Epithelial cell of esophagus (primary cell): ENCODE measurements at regions not wholly inside any gene's neighbourhood (a gene's known extent, or its start where the extent isn't known, plus 50 kb on each side); places are given as distances from the start of the nearest gene placed in this dataset.

Source experiments
- DNase-seq: peaks from one replicate; pipeline ENCODE4 v3.0.0; 2010; ENCODE audit warnings: low read depth
- H3K4me3 ChIP-seq: 2 replicates; pipeline ENCODE4 v1.5.1; 2011; ENCODE audit warnings: mild to moderate bottlenecking, low read length, control low read depth
- TF ChIP-seq, protein P1 (sequence below): IDR thresholded peaks from 2 replicates; pipeline ENCODE4 v1.5.1; 2011; ENCODE audit warnings: low read depth, mild to moderate bottlenecking, low read length, control low read depth, inconsistent platforms; ENCODE audit not compliant: insufficient read depth; ENCODE audit errors: missing control alignments

DNA sequence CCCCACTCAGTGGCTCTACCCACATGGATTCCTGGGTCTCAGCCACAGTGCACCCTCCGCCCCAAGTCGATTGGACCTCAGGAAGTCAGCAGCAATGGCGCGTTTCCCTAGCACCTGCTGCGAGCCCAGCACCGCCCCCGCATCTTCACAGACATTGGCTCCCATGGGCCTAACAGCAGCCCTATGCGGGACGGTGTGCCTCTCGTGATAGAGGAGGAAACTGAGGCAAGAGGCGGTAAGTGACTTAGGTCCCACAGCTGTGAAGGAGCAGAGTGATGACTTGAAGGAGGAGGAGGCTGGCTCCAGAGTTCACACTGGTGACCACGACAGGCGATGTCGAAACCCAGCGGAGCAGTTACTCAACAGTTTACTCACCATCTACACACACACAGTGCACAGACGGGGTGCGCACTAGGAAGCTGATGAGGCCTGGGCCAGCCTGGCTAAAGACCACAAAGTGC is 104.5 kb upstream of the SOX1 start:
- DNase-seq: no peak
- TF ChIP-seq, protein P1, sequence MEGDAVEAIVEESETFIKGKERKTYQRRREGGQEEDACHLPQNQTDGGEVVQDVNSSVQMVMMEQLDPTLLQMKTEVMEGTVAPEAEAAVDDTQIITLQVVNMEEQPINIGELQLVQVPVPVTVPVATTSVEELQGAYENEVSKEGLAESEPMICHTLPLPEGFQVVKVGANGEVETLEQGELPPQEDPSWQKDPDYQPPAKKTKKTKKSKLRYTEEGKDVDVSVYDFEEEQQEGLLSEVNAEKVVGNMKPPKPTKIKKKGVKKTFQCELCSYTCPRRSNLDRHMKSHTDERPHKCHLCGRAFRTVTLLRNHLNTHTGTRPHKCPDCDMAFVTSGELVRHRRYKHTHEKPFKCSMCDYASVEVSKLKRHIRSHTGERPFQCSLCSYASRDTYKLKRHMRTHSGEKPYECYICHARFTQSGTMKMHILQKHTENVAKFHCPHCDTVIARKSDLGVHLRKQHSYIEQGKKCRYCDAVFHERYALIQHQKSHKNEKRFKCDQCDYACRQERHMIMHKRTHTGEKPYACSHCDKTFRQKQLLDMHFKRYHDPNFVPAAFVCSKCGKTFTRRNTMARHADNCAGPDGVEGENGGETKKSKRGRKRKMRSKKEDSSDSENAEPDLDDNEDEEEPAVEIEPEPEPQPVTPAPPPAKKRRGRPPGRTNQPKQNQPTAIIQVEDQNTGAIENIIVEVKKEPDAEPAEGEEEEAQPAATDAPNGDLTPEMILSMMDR: no peak
- no peak overlapping the region for H3K4me3 ChIP-seq

DNA sequence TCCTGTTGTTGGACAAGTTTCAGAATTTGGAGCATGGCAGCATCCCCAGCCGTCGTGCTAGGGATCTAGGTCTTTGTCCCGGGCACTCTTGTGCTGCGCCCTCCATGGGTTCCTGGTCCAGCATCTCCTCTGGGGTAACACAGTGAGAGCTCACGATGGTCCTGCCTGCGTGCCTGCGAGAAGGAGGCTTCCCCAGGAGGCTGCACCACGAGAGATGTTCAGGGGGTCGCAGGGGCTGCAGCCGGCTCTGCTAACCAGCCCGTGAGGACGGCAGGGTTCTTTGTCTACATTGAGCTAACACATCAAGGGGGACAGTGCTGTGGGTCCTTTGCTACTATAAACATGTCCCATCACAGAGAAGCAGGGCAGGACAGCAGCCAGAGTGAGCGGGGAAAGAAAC is 103.9 kb upstream of the SOX1 start:
- no peak for DNase-seq
- TF ChIP-seq, protein P1: no peak
- H3K4me3 ChIP-seq: no peak overlapping the region

DNA sequence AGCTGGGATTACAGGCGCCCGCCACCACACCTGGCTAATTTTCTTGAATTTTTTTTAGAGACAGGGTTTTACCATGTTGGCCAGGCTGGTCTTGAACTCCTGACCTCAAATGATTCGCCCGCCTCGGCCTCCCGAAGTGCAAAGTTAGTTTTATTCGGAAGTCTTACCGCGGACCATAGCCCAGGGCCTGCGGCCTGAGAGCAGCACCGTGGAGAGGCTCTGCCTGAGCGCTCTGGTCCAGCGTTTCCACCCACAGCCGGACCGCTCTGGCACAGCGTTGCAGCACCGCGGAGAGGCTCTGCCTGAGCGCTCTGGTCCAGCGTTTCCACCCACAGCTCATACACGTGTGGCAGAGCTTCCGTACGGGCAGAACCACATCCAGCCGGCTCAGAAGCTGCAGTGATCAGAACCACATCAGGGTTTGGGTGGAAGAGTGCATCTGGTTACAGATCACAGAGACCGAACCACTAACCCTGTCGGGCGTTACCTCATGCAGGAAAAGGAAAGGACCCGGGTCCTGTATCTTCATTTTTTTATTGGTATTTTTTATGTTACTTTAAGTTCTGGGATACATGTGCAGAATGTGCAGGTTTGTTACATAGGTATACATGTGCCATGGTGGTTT is 102.4 kb upstream of the SOX1 start:
- TF ChIP-seq, protein P1: no peak
- no peak for DNase-seq
- H3K4me3 ChIP-seq: no peak overlapping the region

DNA sequence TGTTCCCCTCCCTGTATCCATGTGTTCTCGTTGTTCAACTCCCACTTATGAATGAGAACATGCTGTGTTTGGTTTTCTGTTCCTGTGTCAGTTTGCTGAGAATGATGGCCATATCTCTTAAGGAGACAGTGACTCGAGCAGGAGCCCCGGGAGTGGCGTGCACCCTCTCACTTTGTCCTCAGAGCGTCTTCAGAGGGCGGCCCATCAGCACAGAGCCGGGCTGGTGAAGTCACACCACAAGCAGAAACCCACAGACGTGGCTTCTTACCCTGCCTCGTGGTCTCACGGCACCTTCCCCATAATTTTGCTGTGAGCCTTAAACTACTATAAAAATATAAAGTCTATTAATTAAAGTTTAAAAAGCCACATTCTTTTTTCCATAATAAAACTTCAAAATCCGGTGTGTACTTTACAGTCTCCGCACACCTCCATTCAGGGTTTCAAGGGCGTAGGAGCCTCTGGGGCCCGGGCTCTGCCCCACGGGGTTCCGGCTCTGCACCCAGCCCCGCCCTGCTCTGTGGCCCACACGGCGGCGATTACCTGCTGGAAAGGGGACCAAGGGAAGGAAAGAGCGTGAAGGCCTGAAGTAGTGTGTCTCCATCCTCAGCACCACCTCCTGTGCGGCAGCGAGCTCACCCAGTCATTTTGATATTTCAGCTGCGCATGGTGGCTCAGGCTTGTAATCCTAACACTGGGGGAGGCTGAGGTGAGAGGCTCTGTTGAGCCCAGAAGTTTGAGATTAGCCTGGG is 101.3 kb upstream of the SOX1 start:
- TF ChIP-seq, protein P1: no peak
- DNase-seq: no peak
- no peak overlapping the region for H3K4me3 ChIP-seq

DNA sequence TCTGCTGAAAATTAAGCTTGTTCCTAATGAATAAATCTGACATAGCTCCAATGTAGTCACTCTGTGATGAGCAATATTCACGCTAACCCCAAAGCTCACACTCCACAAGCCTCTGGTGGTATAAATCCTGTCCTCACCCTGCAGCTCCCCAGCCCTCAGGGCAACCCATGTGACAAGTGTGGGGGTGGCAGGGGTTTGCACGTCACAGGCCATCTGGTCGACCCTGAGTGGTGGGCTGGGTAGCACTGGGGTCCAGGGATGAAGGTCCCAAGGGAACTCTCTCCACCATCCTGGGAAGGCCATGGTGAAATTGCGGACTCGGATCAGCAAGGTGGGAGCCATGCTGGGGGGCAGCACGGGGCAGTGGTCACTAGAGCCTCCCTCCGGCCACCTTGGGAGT is 100.0 kb upstream of the SOX1 start:
- DNase-seq: no peak
- TF ChIP-seq, protein P1: no peak
- H3K4me3 ChIP-seq: no peak overlapping the region

DNA sequence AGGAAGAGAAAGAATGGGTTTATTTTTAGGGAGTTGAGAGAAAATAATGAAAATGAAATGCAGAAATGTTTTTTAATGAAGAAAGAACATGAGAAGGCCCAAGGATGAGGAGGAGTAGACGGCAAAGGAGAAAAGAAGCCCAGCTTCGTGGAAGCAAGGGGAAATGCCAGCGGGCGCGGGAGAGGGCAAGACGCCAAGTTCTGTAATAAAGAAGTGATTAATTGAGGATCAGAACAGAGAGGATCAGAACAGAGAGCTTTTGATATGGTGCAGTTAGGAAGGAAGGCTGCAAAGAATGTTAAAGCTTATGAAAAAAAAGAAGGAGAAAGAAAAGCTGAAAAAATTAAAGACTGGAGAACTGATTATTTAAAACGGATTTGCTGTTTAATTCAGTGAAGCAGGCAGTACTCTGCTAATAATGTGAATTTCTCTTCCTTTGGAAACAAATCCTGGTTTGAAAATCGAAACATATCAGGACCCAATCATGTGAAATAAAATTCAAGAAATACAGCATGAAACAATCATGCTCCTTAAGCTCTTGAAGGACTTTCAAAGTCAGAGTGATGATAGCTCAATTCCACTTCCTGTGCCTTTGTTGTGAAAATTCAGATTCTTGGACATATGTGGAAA is 99.3 kb upstream of the SOX1 start:
- TF ChIP-seq, protein P1: no peak
- DNase-seq: no peak
- H3K4me3 ChIP-seq: no peak overlapping the region
